AG20443 (cell line): ENCODE measurements at regions not wholly inside any gene's neighbourhood (a gene's known extent, or its start where the extent isn't known, plus 50 kb on each side); places are given as distances from the start of the nearest gene placed in this dataset.
A peak's percentile ranks its signal among the peaks of the same experiment; 100 is the strongest.

Source experiments
- DNase-seq: peaks from one replicate; pipeline ENCODE4 v3.0.0; 2012; ENCODE audit warnings: low spot score, mixed read lengths

DNA sequence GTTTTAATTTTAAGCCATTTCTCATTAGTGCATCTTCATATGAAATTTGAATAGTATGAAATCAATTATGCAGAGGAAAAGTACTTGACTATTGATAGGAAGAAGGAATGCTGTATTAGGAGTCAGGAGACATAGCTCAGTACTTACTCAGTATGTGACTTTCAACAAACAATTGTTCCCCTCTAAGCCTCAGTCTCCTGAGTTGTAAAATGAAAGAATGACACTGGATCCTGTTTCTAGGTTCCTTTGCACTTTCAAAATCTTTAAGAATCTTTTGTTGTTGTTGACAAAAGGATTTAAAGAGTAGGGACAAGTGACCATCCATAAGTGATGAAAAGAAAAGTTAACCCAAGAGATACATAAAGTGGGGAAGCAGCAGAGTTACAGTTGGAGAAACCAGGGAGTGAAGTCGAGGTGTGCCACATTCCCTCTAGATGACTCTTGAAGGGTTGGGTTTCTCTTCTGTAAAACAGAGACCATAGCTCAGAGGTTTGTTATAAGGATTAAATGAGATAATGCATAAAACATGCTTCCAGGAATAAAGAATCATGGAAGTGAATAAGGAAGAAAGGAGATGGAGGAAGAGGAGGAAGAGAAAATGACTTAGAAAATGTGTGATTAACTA lies 105.7 kb upstream of the KCNJ15 start:
- no peak for DNase-seq

GRCh38 chr21:38156200-38156599 lies 100.6 kb upstream of the KCNJ15 start:
- peak; percentile 53 for DNase-seq

- peak; percentile 80 for DNase-seq
Observed at GRCh38 chr21:38159355-38159754, 97.4 kb upstream of the KCNJ15 start.

DNA sequence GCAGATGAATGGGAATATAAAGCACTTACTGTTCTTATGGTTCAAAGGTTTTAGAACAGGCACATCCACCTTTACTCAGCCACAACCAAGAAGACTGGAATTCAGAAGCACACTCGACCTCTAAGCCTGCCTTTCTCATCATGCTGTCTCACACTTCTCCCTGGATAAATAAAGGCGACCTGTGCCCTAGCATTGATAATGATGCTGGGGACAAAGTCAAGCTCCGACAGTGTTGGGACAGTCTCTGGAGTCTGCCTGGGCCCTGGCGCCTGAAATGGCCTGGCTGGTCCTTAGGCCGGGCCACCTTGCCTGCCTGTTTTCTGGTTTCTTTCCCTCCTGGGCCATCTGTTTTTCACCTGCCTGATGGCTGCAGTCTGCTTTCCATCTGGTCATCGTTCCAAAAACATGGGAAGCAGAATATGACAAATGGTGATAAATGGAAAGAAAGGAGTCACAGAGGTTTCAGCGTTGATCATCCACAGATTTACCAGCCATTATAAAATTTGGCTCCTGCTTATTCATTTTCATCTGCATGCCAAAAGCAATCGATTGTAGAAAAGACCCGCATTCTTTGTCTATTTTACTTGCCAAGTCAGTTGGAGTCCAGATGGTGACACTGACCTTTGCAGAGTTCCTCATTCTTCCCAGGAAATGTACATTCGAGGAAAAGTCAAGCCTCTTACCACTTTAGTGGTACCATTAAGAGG lies 91.2 kb upstream of the KCNJ15 start:
- peak; percentile 43 for DNase-seq

GRCh38 chr21:38166173-38166535 lies 90.6 kb upstream of the KCNJ15 start:
- DNase-seq, result peak; percentile 26

GRCh38 chr21:38167345-38167744 lies 89.4 kb upstream of the KCNJ15 start:
- no peak for DNase-seq

DNA sequence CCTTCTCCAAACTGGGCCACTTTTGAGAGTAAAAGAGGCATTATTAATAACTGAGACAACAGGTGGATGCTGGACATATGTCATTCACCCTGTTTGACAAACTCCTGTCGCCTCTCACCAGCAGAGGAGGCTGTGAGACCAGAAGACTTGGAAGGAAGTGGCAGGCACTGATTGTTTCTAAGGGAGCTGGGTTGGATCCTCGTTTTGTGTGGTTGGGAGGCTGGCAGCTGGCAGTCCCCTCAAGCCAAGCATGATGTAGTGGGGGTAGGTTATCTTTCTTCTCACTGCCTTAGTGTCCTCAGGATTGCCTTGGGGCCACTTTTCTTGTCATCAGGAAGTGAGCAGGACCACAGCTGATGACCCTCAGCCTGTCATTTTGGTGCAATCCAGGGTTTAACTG lies 86.5 kb upstream of the KCNJ15 start:
- peak; percentile 40 for DNase-seq

DNA sequence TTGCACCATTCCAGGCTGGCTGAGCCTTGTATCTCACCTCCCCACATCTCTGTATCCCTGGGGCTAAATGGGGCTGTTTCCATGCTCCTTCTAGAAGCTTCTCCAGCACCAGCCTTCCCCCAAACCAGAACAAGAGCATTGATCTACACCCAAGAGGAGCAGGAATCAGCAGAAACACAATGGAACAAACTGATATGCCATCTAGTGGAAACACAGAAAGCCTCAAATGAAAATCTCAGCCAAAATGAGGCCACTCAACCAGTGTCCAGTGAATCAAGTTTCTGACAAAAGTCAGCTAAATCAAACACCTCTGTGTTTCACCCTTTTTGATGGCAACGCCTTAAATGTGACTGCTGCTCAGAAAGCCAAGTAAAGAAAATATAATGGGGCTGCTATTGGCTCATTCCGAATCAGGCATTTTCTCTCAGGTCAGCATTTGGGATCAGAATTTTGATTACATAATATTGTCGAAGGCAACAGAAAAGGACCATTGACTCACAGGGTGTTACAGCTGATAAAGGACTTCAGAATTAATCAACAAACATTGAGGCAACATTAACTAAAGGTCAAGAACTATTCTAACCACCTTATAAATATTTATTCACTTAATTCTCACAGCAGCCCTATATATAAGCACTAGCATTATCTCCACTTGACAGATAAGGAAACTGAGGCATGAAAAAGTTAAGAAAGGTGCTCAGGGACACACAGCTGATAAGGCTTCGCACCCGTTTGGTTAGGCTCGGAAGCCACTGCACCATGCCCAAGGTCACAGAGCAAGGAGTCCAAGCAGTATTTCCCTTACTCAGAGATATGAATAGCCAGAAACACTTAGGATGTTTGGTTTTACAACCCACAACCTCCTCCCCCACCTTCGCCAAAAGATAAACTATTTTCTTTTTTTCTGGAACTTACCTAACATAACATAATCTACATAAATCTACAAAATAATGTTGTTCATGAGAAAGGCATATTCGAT lies 85.8 kb upstream of the KCNJ15 start:
- peak; percentile 30 for DNase-seq

GRCh38 chr21:38171723-38172344 lies 85.0 kb upstream of the KCNJ15 start:
- peak; percentile 50 for DNase-seq

DNA sequence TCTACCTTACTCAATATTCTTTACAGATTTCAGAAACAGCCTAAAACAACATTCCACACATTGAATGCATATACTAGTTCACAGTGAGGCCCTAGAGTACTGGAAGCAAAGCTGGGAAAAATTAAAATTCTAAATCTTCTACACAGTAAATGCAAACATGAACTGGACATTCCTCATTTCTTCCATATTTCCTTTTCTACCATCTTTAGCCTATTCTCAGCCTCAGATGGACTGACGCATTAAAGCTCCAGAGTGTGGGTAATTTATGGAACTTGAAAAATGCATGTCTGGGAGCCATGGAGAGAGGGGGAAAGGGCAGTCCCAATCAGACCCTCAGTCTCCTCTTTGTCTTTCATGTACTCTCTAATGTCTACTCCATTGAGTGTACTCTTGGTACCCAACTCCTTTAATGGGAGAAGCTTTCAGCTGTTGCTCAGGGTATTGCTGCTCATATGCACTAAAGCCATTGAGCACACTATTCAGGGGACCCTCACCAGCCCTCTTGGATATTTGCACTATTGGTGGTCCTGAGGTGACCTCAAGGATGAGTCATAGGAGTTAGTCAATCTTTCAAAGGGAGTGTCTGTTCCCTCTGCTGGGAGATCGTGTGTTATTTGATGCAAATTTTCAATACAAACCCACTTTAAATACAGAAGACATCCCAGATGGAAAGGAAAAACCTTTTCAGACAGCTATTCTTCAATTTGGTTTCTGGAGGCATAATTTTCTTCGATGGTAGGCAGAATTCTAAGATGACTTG lies 83.3 kb upstream of the KCNJ15 start:
- no peak for DNase-seq

DNA sequence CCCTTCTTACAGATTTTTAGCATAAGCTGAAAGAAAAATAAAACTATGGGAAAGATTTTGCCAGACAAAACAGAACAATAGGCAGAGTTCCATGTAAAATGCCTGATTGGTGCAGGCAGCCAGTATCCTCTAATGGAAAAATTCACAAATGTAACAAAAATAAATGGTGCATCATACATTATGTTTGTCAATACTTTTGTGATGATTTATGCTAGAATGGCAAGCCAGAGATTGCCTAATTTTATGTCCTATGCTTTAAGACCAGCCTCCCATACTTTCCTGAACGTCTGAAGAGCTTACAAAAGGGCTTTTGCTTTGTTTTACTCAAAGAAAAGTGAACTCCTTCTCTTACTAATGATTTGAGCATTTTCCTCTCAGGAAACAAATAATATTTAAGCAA lies 81.5 kb upstream of the KCNJ15 start:
- no peak for DNase-seq

DNA sequence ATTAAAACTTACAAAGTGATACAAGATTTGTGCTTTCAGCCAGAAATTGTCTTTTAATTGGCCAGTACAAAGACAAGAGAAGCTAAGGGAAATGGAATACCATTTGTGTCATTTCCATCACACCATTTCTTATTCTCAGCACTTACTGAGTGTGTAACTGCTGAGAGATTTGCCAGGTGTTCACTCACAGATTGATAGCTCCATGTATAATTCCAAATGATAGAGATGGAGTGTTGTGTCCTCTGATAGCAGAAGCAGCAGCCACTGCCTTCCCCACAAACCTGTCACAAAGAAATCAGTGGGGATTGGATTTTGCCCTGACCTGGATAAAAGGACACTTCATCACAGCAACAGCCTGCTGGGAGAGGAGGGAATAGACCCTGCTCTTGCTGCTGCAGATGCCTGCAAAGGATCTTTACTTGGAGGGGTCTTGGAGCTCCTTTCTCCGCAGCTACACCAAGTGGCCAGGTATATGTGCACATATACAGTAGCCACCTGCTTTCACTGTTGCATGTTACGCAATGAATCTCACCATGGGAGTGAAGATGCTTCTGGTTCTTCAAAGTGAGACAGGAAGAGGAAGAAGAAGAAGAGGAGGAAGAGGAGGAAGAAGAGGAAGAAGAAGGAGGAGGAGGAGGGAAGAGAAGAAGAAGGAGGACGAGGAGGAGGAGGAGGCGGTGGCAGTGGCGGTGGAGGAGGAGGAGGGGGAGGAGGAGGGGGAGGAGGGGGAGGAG lies 78.7 kb upstream of the KCNJ15 start:
- no peak for DNase-seq

- no peak for DNase-seq
Observed at GRCh38 chr21:38178653-38179470, 77.9 kb upstream of the KCNJ15 start.

GRCh38 chr21:38179511-38179910 lies 77.3 kb upstream of the KCNJ15 start:
- DNase-seq, result peak; percentile 24

DNA sequence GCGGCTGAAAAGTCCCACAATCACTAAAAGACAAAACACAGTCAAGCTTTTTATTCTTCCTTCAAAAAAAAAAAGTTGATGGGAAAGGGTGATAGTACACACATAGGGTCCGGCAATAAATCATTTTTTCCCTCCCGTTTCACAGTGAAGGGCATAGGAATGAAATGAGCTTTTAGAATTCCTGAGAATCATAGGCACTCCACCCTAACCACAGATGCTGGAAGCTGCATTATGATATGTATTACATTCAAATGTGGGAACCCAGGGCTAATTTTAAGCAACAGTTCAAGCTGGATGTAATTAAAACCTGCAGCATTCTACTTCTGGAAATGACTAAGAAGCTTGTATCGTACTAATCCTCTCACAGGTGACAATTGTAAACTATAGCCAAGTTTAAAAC lies 75.7 kb upstream of the KCNJ15 start:
- DNase-seq, result peak; percentile 45

DNA sequence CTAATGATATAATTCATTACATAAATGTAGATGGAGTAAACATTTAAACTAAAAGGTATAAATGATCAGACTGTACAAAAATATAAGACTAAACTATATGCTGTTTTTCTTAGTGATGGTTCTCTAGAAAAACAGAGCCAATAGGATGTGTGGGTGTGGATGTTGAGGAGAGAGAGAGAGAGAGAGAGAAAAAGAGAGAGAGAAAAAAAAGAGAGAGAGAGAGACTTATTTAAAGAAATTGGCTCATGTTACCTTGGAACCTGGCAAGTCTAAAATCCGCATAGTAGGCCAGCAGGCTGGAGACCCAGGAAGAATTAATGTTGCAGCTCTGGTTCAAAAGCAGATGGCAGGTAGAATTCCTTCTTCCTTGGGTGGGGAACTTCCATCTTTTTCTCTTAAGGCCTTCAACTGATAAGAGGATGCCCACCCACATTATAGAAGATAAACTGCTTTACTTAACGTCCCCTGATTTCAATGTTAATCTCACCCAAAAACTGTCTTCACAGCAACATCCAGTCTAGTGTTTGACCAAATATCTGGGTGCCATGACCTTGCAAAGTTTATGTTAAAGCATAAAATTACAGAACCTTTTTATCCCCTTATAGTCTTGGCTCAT lies 74.3 kb upstream of the KCNJ15 start:
- no peak for DNase-seq

DNA sequence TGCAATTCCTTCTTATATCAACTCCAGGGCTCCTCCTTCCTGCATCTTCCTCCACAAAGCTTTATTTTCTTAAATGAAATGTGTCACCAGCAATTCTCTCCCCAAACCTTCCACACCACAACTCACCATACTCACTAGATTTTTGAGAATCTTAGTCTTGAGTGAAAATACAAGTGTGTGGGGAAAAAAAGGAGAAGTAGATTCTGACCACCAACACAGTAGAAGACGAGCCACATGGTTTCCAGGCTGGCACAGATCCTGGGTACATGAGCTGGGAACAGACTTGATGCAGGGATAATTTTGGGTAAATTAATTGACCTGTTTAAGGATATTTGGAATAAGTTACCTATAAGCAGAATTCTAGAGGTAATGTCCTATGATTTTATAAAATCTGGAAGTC lies 72.8 kb upstream of the KCNJ15 start:
- no peak for DNase-seq

DNA sequence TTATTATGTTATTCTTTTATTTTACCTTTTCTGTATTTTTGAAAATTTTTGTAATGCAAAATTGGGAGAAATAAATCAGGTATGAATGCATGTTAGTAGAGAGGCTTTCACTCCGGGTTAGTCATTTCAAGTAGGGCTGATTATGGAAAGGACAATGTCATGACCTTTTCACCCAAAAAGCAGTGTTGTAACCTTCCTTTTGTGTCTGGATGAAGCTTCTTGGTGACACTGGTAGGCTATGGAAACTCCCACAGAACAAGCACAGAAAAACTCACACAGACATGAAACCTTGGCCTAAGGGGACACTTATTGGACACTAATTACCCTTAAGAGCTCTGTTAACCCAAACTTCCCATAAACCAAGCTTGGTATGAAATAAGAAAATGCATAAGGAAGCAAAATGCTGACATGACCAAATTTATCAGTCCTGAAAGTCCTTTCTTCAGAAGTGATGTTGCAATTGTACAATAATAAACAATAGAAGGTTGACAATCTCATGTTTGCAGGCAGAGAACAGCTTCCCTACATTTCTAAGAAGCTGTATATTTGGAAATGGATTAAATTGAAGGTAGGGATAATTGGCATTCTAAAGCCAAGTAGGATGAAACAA lies 70.0 kb upstream of the KCNJ15 start:
- no peak for DNase-seq

- no peak for DNase-seq
Observed at GRCh38 chr21:38188037-38188436, 68.8 kb upstream of the KCNJ15 start.
